HAP-1 (cell line): ENCODE measurements at regions not wholly inside any gene's neighbourhood (a gene's known extent, or its start where the extent isn't known, plus 50 kb on each side); places are given as distances from the start of the nearest gene placed in this dataset.
"Not testable (repeated sequence)": the region's sequence is repeated elsewhere in the genome, so short reads cannot be mapped to it uniquely, and the experiment has no call there.

Experiments
- DNase-seq, 2 experiments: peaks; one replicate each; pipeline ENCODE4 v3.0.0-alpha.2; 2016 to 2020; ENCODE audit warnings: low spot score in 2 of 2
- H3K27me3 ChIP-seq: fragments of 250-450 bp; sonication (Bioruptor Pico); 2 replicates; pipeline ENCODE4 v1.5.1; 2020; ENCODE audit warnings: low read depth, mild to moderate bottlenecking, moderate library complexity
- H3K36me3 ChIP-seq: fragments of 250-450 bp; sonication (Bioruptor Pico); replicated peaks from 2 replicates; pipeline ENCODE4 v1.5.1; 2020; ENCODE audit warnings: mild to moderate bottlenecking
- H3K4me1 ChIP-seq: fragments of 250-450 bp; sonication (Bioruptor Pico); 2 replicates; pipeline ENCODE4 v1.5.1; 2020; ENCODE audit warnings: mild to moderate bottlenecking
- H3K4me3 ChIP-seq: fragments of 250-450 bp; sonication (Bioruptor Pico); 2 replicates; pipeline ENCODE4 v1.5.1; 2020; ENCODE audit warnings: mild to moderate bottlenecking, moderate library complexity
- H3K9me3 ChIP-seq: fragments of 250-450 bp; sonication (Bioruptor Pico); 2 replicates; pipeline ENCODE4 v1.5.1; 2020; ENCODE audit warnings: mild to moderate bottlenecking, moderate library complexity
- in situ Hi-C: fragments of 300-500 bp; cut with MboI; formaldehyde crosslinking; loops from 3 replicates; pipeline ENCODE4 v1.14.3; 2020; ENCODE audit warnings: low sequenced_read_pairs, inconsistent platforms, mixed read lengths

DNA sequence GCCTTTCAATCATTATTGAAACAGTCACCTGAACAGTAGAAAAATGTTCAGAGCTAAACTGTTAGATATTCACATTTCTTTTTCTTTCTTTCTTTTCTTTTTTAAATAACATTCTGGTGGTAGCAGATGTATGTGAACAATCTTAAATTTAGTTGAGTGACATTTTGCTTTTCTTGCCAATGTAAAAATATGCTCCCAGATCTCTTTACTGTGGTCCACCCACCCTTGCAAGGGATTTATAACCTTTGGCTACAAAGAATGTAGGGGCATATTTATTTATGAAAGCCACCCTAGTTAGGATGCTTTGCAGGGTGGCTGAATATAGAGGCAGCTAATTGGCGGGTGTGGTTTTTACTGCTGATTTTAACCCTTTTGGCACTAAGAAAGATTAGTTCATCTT is 473.9 kb downstream of the MFSD1 start:
- Histone ChIP-seq H3K4me3 (no peak overlapping the region), H3K36me3 (no peaks in the 10 kb centered on the region), H3K4me1 (no peaks in the 10 kb centered on the region), H3K9me3 (no peaks in the 10 kb centered on the region), H3K27me3 (peaks cover 2% of the 10 kb centered on the region)
- no peak for DNase-seq
- in situ Hi-C loops = no loop called here

- Histone ChIP-seq H3K27me3 (peaks cover 2% of the 10 kb centered on the region), H3K9me3 (no peaks in the 10 kb centered on the region), H3K4me3 (no peak overlapping the region), H3K4me1 (no peaks in the 10 kb centered on the region), H3K36me3 (no peaks in the 10 kb centered on the region)
- DNase-seq = no peak
- in situ Hi-C loops = no loop called here
These were observed 476.0 kb downstream of the MFSD1 start for GRCh38 chr3:159277814-159278213.

- Histone ChIP-seq H3K27me3 (peaks cover under 1% of the 10 kb centered on the region), H3K9me3 (no peaks in the 10 kb centered on the region), H3K4me1 (no peaks in the 10 kb centered on the region), H3K4me3 (no peak overlapping the region), H3K36me3 (no peaks in the 10 kb centered on the region)
- no peak for DNase-seq
- in situ Hi-C loops = no loop called here
These were observed 478.7 kb downstream of the MFSD1 start for GRCh38 chr3:159280386-159281191.

DNA sequence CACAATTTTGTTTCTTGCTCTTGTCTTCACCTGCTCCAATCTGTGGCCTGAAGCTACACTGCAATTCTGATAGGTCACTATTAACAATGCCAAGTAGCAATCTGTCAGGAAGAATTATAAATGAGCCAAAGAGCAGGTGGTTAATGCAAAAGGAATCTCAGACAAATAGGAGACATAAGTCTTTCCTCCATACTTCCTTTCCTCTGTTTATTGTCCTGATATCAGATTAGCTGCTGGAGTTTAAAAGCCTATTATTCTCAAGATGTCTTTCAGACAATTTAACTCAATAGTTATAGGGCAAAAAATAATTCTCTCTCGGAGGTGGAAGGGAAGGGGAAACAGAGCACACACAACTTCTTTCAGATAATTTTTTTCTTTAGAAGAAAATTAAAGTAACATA is 491.6 kb downstream of the MFSD1 start:
- no peak overlapping the region for H3K4me3 ChIP-seq
- in situ Hi-C loops = no loop called here
- H3K27me3 ChIP-seq = no peaks in the 10 kb centered on the region; the same call in 1 of the 2 replicates
- H3K9me3 ChIP-seq = no peaks in the 10 kb centered on the region
- H3K4me1 ChIP-seq = no peaks in the 10 kb centered on the region
- DNase-seq = no peak
- no peaks in the 10 kb centered on the region for H3K36me3 ChIP-seq

DNA sequence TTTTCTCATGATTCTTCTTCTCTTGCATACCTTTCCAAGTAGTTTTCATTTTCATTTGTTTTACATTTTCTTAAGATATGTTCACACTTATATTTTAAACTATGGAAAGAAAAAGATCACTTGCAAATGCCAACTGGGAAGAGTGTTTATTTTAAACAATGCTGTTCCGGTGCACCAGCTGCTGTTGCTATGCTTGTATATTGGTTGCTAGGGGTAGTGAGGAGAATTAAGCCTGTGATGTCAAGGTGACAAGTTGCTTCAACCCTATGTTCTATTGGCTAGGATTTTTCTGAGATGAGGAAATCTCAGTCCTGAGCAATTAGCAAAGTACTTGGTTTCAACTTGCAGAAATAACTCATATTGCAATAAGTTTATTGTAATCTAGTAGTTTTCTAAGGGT is 500.1 kb downstream of the MFSD1 start:
- in situ Hi-C loops = no loop called here
- Histone ChIP-seq H3K4me1 (no peaks in the 10 kb centered on the region), H3K9me3 (no peaks in the 10 kb centered on the region)

DNA sequence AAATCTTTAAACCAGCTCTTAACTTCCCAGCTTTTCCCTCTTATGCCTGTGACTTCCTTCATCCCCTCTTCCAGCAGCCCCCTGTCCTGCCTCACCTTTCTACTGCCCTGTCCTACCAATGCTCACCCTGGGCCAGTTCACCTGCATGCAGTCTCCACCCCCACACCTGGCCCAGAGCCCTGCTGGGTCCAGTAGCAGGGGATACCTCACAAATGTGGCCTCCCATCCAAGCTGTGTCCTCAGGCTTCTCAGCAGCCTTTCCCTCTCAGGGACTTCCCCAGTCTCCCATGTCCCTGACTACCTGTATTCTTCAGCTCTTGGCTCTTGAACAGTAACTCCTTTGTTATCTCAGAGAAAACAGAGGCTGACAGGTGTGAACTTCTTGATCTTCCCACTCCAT is 503.2 kb downstream of the MFSD1 start:
- in situ Hi-C loops = no loop called here
- Histone ChIP-seq H3K4me3 (no peak overlapping the region), H3K4me1 (no peaks in the 10 kb centered on the region)

More for the DNA sequence above, 500.1 kb downstream of the MFSD1 start:
- no peak for DNase-seq
- peaks cover 3% of the 10 kb centered on the region for H3K27me3 ChIP-seq
- H3K4me3 ChIP-seq = no peak overlapping the region
- H3K36me3 ChIP-seq = no peaks in the 10 kb centered on the region

GRCh38 chr3:159316706-159317105 is 514.9 kb downstream of the MFSD1 start:
- H3K9me3 ChIP-seq, H3K36me3 ChIP-seq, in situ Hi-C loops, H3K4me3 ChIP-seq, H3K4me1 ChIP-seq, DNase-seq, H3K27me3 ChIP-seq: not testable (repeated sequence)

More for the DNA sequence above, 503.2 kb downstream of the MFSD1 start:
- Histone ChIP-seq H3K9me3 (no peaks in the 10 kb centered on the region), H3K36me3 (no peaks in the 10 kb centered on the region), H3K27me3 (peaks cover 5% of the 10 kb centered on the region)
- DNase-seq = no peak

DNA sequence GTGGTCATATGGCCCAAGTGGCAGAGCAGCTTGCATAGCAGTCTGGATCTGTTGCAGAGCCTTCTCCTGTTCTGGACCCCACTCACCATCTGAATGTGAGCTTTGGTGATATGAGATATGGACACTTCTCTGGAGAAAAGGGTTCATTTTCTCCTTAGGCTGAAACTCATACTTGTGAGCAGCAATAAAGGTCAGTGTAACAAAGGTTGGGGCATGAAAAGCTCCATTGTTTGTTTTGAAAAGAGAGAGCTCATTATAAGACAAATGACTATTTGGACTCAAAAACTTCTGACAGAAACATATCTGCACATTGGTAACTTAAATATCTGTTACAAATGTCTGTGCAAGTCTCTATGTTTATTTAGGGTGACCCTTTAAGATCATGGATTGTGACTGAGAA is 517.3 kb downstream of the MFSD1 start:
- H3K4me1 ChIP-seq = no peaks in the 10 kb centered on the region
- no peaks in the 10 kb centered on the region for H3K9me3 ChIP-seq
- no peaks in the 10 kb centered on the region for H3K36me3 ChIP-seq
- DNase-seq = no peak
- no peaks in the 10 kb centered on the region for H3K27me3 ChIP-seq
- no peak overlapping the region for H3K4me3 ChIP-seq
- in situ Hi-C loops = no loop called here

DNA sequence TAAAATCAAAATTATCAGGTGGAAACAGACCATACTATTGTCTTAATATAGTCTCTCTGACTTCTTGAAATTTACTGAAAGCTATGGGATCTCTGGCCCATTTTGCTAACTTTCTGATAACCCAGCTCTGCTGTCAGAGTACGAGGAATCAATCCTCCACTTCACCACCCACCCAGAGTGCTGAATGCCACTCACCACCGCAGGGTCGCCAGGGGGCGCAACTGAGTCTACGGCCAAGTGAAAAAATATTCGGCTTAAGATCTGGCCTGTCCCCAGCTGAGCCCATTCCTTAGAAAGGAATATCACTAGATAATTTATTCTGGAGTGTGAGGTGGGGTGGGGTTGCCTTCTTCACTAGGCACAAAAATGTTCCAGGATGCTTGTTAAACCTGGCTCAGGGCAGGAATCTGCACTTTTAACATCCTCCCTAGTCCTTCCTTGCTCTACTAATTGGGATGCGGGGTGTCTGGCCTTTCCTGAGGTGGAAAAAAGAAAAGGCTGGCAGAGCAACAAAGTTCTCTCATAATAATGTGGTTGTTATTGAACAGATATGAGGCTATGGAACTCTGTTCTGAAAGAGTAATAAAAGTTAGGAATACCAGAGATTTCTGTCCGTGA is 520.6 kb downstream of the MFSD1 start:
- H3K36me3 ChIP-seq = no peaks in the 10 kb centered on the region
- H3K4me1 ChIP-seq = no peaks in the 10 kb centered on the region
- DNase-seq = peak; percentile 32 to 78
- no peaks in the 10 kb centered on the region for H3K9me3 ChIP-seq
- in situ Hi-C loops = no loop called here
- no peak overlapping the region for H3K4me3 ChIP-seq
- no peaks in the 10 kb centered on the region for H3K27me3 ChIP-seq

- in situ Hi-C loops = no loop called here
- Histone ChIP-seq H3K4me3 (no peak overlapping the region), H3K4me1 (no peaks in the 10 kb centered on the region), H3K27me3 (no peaks in the 10 kb centered on the region), H3K9me3 (no peaks in the 10 kb centered on the region), H3K36me3 (no peaks in the 10 kb centered on the region)
- no peak for DNase-seq
These were observed 522.0 kb downstream of the MFSD1 start for GRCh38 chr3:159323848-159324247.

- no peak overlapping the region for H3K4me3 ChIP-seq
- H3K9me3 ChIP-seq = no peaks in the 10 kb centered on the region
- no peaks in the 10 kb centered on the region for H3K27me3 ChIP-seq
- in situ Hi-C loops = no loop called here
- no peaks in the 10 kb centered on the region for H3K36me3 ChIP-seq
- DNase-seq = no peak
- no peaks in the 10 kb centered on the region for H3K4me1 ChIP-seq
These were observed 525.1 kb downstream of the MFSD1 start for GRCh38 chr3:159326998-159327397.

DNA sequence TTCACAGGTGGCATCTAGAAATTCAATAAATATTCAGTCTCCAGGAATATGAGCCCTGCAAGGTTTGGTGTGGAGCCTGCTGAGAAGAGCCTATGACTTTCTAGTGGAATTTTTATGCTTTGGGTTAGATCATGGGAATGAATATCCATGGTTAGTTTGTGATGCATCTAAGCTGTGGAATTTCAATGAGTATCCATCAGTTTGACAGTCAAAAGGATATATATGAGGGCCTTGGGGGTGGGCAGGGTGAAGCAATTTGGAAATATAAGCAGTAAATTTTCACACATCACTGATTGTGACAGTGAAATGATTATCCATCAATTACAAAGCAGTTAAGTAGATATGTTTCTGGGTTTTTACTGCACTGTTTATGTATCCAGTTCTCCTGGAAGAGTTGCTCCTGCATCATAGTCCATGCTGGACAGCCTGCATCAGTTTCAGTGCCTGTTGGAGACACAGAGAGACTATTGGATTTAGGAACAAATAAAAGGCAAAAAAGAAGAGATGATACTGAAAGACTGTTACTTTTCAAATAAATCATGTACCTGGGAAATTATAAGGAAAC is 530.8 kb downstream of the MFSD1 start:
- no peak for DNase-seq
- no peaks in the 10 kb centered on the region for H3K36me3 ChIP-seq
- no peaks in the 10 kb centered on the region for H3K27me3 ChIP-seq
- no peaks in the 10 kb centered on the region for H3K9me3 ChIP-seq
- H3K4me3 ChIP-seq = no peak overlapping the region
- in situ Hi-C loops = no loop called here
- H3K4me1 ChIP-seq = no peaks in the 10 kb centered on the region

DNA sequence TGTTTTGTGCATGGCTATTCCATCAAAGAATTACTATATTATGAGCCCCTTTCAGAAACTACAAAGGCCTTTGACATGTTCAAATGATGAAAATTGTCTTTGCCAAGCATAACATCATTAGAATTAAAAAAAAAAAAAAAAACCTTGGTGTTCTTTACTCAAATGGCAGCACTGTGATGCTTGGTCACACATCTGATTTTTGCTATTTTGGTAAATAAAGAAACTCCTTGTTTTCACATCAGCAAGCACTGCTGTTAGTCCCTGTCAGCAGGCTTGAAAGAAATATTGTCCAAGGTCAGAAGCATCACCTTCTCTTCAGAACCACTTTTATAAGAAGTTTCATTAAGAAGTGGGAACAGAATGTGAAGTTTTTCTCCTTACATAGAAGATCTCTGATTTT is 537.3 kb downstream of the MFSD1 start:
- H3K9me3 ChIP-seq = no peaks in the 10 kb centered on the region
- in situ Hi-C loops = no loop called here
- no peaks in the 10 kb centered on the region for H3K4me1 ChIP-seq
- H3K36me3 ChIP-seq = no peaks in the 10 kb centered on the region
- no peak overlapping the region for H3K4me3 ChIP-seq
- DNase-seq = no peak
- H3K27me3 ChIP-seq = no peaks in the 10 kb centered on the region

DNA sequence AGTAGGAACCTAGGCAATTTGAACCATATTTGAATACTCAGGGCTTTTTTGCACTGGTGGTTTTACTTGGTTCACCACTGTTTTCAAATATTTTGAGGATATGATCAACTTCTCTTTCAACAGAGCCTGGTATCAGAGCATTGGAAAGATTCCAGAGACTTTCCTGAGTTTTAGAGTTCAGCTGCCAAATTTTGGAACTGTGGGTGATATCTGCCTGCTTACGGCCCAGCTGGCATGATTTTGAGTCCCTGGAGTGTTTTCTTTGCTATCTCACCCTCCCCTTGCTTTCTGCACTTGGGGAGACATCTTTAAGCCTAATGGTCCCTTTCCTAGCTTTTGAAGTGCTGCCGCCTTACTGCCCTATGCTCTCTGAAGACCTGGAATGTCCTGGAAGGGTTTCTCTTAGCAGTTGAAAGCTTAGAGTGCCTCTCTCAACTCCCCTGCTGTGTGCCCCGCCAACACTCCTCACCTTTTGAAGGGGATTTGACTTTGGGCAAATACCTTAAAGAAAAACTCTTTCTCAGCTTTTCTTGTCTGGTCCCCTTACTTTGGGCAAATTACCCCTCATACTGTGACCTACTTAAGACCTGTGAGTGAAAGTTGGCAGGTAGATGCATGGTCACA is 539.1 kb downstream of the MFSD1 start:
- Histone ChIP-seq H3K36me3 (no peaks in the 10 kb centered on the region), H3K27me3 (no peaks in the 10 kb centered on the region), H3K4me1 (no peaks in the 10 kb centered on the region), H3K9me3 (no peaks in the 10 kb centered on the region), H3K4me3 (no peak overlapping the region)
- in situ Hi-C loops = no loop called here
- DNase-seq = no peak
